Mesothelial cell of epicardium (in vitro differentiated cells): ENCODE measurements at regions not wholly inside any gene's neighbourhood (a gene's known extent, or its start where the extent isn't known, plus 50 kb on each side); places are given as distances from the start of the nearest gene placed in this dataset.

ENCODE experiments used
- DNase-seq, 2 experiments: peaks; one replicate each; pipeline ENCODE4 v3.0.0; 2021; ENCODE audit warnings: low spot score in 2 of 2; ENCODE audit not compliant: unreplicated experiment in 2 of 2
- H3K27ac Mint-ChIP-seq: 2 replicates; pipeline ENCODE4 v1.8.0; 2021; ENCODE audit warnings: mixed read lengths
- H3K27me3 Mint-ChIP-seq: 2 replicates; pipeline ENCODE4 v1.8.0; 2021; ENCODE audit warnings: low read depth, mixed read lengths
- H3K36me3 Mint-ChIP-seq: 2 replicates; pipeline ENCODE4 v1.8.0; 2021; ENCODE audit warnings: mixed read lengths
- H3K4me1 Mint-ChIP-seq: 2 replicates; pipeline ENCODE4 v1.8.0; 2021; ENCODE audit warnings: mixed read lengths
- H3K4me3 Mint-ChIP-seq: 2 replicates; pipeline ENCODE4 v1.8.0; 2021; ENCODE audit warnings: mild to moderate bottlenecking, moderate library complexity, mixed read lengths
- H3K9me3 Mint-ChIP-seq: 2 replicates; pipeline ENCODE4 v1.8.0; 2021; ENCODE audit warnings: mixed read lengths
- TF ChIP-seq, protein P1 (sequence below): fragments of 200-600 bp; sonication (generic); IDR thresholded peaks from one replicate; pipeline ENCODE4 v1.5.0; 2021; ENCODE audit warnings: antibody characterized with exemption; ENCODE audit not compliant: unreplicated experiment

DNA sequence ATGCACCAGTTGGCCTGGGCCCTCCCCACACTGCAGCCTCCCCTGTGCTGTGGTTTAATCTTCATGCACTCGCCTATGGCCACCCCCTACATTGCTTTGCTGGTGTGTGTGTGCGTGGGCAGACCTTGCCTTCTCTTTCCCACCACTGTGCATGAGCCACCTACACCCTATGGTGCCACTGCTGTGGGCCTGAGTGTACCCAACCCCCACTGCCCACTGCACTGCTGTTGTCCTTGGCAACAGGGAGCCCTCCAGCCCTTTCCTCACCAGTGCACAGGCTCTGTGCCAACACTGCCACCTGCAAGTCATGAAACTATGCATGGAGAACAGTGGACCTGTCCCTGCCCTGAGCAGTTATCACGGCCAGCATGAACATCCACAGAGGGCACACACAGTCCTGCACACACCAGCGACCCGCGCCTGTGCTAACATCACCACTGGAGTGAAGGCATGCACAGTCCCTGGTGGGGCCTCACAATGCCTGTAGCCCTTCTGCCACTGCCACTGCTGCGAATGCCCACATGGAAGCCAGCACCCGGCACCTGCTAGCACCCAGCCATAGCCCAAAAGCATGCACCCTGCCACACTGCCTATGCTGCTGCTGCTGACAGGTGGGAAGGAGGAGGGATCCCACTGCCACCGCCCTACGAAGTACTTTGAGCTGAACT lies 237.8 kb upstream of the ARSJ start:
- H3K27ac Mint-ChIP-seq: no peak overlapping the region
- H3K9me3 Mint-ChIP-seq: peaks cover 18% of the 10 kb centered on the region
- H3K27me3 Mint-ChIP-seq: peaks cover 6% of the 10 kb centered on the region
- H3K4me1 Mint-ChIP-seq: no peaks in the 10 kb centered on the region
- H3K4me3 Mint-ChIP-seq: no peak overlapping the region
- no peak for DNase-seq
- H3K36me3 Mint-ChIP-seq: no peaks in the 10 kb centered on the region
- TF ChIP-seq, protein P1, sequence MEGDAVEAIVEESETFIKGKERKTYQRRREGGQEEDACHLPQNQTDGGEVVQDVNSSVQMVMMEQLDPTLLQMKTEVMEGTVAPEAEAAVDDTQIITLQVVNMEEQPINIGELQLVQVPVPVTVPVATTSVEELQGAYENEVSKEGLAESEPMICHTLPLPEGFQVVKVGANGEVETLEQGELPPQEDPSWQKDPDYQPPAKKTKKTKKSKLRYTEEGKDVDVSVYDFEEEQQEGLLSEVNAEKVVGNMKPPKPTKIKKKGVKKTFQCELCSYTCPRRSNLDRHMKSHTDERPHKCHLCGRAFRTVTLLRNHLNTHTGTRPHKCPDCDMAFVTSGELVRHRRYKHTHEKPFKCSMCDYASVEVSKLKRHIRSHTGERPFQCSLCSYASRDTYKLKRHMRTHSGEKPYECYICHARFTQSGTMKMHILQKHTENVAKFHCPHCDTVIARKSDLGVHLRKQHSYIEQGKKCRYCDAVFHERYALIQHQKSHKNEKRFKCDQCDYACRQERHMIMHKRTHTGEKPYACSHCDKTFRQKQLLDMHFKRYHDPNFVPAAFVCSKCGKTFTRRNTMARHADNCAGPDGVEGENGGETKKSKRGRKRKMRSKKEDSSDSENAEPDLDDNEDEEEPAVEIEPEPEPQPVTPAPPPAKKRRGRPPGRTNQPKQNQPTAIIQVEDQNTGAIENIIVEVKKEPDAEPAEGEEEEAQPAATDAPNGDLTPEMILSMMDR: no peak

GRCh38 chr4:114223580-114223979 lies 244.1 kb upstream of the ARSJ start:
- Mint-ChIP-seq H3K27ac (no peak overlapping the region), H3K4me1 (peaks cover 38% of the 10 kb centered on the region), H3K36me3 (no peaks in the 10 kb centered on the region), H3K4me3 (no peak overlapping the region), H3K27me3 (peaks cover 4% of the 10 kb centered on the region), H3K9me3 (peaks cover 6% of the 10 kb centered on the region)
- TF ChIP-seq, protein P1: no peak
- no peak for DNase-seq

- DNase-seq: no peak
- Mint-ChIP-seq H3K4me3 (no peak overlapping the region), H3K27ac (peak overlapping the region; percentile 64), H3K36me3 (no peaks in the 10 kb centered on the region), H3K27me3 (no peaks in the 10 kb centered on the region), H3K4me1 (peaks cover 38% of the 10 kb centered on the region), H3K9me3 (peaks cover 6% of the 10 kb centered on the region)
- TF ChIP-seq, protein P1: no peak
Observed at GRCh38 chr4:114225436-114225835, 246.0 kb upstream of the ARSJ start.

GRCh38 chr4:114226179-114226578 lies 246.7 kb upstream of the ARSJ start:
- TF ChIP-seq, protein P1: no peak
- H3K36me3 Mint-ChIP-seq: no peaks in the 10 kb centered on the region
- no peaks in the 10 kb centered on the region for H3K27me3 Mint-ChIP-seq
- no peak overlapping the region for H3K4me3 Mint-ChIP-seq
- DNase-seq: no peak
- peak overlapping the region; percentile 22 for H3K27ac Mint-ChIP-seq
- H3K4me1 Mint-ChIP-seq: peaks cover 38% of the 10 kb centered on the region
- peaks cover under 1% of the 10 kb centered on the region for H3K9me3 Mint-ChIP-seq

DNA sequence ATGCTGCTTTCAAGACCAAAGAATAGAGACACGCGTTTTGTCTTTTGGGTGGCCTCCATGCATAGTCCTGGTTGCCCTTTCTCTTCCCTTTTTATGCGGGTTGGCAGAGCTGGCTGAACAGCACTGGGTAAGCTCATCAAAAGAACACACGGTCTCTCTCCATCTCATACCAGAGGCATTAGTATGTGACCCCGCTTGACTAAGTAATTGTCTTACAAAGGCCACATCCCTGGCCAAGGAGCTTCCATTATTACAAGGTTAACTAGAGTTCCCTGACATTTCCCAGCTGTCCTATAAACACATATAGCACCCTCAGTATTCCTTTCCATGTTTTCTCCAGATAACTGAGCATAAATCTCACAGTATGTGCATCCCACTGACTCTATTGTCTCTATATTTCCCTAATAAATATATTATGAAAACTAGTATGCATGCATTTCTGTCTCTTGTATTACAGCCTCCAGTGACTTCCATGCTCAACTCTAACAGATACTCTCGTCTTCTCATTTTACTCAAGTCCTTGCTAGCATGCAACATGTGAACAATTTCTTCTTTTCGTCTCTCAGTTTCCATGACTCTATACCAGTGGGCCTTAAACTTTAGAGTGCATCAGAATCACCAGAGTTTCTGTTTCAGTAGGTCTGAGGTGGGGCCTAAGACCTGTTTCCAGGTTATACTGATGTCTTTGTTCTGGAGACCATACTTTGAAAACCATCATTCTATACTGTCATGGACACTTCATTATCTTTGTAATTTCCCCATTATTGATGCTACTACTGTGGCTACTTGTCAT lies 247.7 kb upstream of the ARSJ start:
- Mint-ChIP-seq H3K9me3 (peaks cover 3% of the 10 kb centered on the region), H3K4me1 (peaks cover 38% of the 10 kb centered on the region), H3K27me3 (no peaks in the 10 kb centered on the region), H3K36me3 (no peaks in the 10 kb centered on the region), H3K27ac (no peak overlapping the region), H3K4me3 (no peak overlapping the region)
- TF ChIP-seq, protein P1: no peak
- no peak for DNase-seq
